ENCODE measurements at regions not wholly inside any gene's neighbourhood (a gene's known extent, or its start where the extent isn't known, plus 50 kb on each side); places are given as distances from the start of the nearest gene placed in this dataset.

DNA sequence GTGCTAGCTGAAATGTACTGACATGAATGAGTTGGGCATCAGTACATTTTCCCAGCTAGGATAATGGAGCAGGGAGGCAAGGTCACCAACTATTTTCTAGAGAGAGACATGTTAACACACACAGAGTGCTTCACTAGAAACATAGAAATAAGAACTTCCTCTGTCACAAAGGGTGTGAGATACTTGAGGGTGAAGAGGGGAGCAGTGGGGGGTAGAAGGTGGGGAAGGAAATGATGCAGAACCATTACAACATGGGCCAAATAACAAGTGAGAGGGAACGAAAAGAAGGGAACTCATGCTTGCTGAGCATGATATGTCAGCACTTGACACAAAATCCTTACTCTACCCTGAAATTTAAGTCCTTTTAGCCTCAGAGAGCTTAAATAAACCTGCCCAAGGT is 87.8 kb upstream of the RFC3 start:
- TF ChIP-seq EP300 (IDR thresholded peaks at IDR 0.05) (peak in 1 of 2 donors; percentile 72), POLR2A (IDR thresholded peaks at IDR 0.05) (no peak)
- TF ChIP-seq, protein P1, sequence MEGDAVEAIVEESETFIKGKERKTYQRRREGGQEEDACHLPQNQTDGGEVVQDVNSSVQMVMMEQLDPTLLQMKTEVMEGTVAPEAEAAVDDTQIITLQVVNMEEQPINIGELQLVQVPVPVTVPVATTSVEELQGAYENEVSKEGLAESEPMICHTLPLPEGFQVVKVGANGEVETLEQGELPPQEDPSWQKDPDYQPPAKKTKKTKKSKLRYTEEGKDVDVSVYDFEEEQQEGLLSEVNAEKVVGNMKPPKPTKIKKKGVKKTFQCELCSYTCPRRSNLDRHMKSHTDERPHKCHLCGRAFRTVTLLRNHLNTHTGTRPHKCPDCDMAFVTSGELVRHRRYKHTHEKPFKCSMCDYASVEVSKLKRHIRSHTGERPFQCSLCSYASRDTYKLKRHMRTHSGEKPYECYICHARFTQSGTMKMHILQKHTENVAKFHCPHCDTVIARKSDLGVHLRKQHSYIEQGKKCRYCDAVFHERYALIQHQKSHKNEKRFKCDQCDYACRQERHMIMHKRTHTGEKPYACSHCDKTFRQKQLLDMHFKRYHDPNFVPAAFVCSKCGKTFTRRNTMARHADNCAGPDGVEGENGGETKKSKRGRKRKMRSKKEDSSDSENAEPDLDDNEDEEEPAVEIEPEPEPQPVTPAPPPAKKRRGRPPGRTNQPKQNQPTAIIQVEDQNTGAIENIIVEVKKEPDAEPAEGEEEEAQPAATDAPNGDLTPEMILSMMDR (IDR thresholded peaks at IDR 0.05) = no peak
